GM20431 (cell line): ENCODE measurements at regions not wholly inside any gene's neighbourhood (a gene's known extent, or its start where the extent isn't known, plus 50 kb on each side); places are given as distances from the start of the nearest gene placed in this dataset.

Experiments
- in situ Hi-C: fragments of 300-500 bp; cut with MseI, MboI; formaldehyde crosslinking; loops from one replicate; pipeline ENCODE4 v1.15.0; 2020; ENCODE audit warnings: low sequenced_read_pairs; ENCODE audit not compliant: unreplicated experiment

DNA sequence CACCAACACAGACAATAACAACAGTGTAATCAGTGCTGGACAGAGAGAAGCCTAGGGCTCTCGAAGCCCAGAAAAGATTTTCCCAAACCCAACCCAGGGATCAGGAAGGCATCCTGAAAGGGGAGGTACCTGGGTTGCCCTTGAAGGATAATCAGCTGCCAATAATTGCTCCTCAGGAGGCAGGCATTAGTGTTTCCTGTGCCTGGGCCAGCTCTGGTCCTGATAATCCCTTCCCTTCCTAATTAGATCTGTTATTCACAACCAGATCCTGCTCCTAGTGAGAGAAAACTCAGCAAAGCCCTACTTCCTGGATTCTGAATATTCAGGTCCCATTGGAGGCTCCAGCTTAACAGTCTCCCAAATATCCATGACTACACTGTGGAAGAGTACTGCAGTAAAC lies 117.4 kb downstream of the DMRTA2 start:
- in situ Hi-C loops: no loop called here

DNA sequence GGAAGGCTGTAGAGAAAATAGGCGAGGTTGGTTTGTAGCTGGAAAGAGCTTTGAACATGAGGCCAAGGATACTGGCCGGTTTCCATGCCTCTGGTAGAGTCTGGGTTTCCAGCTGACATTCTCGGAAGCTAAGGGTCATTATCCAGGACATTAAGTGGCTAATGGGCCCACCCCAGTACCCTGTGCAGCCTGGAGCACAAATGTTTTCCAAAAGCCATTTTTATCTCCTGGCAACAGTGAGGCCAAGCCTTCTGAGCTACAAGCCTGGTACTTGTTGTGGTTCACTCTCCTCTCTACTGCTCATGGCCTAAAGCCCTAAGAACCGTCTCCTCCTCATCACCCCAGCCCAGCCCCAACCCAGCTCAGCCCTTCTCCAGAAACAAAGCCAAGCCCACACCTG lies 122.9 kb downstream of the DMRTA2 start:
- in situ Hi-C loops: no loop called here

DNA sequence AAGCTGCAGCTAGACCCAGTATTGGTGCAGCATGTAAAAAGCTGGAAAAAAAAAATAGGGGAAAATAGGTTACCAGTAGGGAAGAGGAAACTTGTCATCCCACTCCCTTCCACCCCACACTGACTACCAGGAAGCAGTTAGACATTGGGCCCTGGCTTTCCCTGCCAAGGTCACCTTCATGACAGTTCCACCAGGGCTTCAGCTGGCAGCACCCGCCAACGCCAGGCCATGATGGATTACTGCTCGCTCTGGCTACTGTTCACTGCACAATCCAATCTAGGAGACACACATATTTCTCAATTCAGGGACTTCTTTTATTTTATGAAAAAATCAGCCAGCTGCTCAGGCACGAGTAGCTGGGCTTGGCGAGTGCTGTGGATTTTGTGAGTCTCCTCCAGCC lies 127.7 kb downstream of the DMRTA2 start:
- in situ Hi-C loops: no loop called here

DNA sequence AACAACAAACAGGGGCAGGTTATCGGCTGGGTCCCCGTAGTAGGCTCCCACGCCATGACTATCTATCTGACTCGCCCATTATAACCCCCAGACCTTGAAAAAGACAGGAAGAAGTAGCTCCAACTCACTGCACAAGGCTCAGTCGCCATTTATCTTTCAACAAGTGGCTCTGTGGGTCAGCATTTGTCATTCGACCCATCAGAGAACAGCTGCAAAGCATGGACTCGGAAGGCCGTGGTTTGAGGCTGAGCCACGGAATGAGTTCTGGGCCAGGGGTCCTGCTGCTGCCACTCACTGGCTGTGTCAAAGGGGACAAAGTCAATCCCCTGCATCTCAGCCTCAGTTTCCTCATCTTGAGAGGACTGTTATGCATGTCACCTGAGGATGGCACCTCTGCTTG lies 131.0 kb downstream of the DMRTA2 start:
- in situ Hi-C loops: no loop called here

DNA sequence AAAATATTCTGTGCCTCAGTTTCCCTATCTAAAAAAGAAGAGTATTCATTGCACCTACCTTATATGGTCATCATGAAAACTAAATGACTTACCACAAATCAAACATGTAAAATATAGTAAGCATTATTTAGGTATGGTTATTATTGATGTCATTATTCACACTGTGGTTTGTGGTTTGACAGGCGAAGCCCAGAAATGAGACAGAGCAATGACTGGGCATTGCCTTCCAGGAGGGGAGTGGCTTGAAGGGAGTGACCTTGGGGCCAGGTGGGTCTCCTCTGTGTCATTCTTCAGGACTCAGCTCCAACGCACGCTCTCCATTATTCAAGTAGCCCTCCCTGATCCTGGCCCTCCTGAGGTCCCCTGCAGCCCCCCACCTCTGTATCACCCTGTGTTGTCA lies 133.7 kb downstream of the DMRTA2 start:
- in situ Hi-C loops: no loop called here

DNA sequence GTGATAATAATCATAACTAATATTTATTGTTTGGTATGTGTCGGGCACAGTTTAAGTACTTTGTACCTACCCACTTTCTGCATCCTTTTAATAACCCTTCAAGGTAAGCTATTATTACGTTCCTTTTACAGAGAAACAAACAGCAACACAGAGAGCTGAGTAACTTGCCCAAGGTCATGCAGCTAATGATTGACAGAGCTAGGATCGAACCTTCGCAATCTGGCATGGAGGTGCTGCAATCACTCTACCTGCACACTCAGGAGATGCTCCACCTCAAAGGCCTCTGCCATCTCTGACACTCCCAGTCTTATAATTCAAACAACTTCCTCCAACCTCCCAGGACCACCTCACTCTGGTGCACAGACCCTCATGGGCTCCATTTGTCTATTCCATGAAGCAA lies 137.2 kb downstream of the DMRTA2 start:
- in situ Hi-C loops: no loop called here

DNA sequence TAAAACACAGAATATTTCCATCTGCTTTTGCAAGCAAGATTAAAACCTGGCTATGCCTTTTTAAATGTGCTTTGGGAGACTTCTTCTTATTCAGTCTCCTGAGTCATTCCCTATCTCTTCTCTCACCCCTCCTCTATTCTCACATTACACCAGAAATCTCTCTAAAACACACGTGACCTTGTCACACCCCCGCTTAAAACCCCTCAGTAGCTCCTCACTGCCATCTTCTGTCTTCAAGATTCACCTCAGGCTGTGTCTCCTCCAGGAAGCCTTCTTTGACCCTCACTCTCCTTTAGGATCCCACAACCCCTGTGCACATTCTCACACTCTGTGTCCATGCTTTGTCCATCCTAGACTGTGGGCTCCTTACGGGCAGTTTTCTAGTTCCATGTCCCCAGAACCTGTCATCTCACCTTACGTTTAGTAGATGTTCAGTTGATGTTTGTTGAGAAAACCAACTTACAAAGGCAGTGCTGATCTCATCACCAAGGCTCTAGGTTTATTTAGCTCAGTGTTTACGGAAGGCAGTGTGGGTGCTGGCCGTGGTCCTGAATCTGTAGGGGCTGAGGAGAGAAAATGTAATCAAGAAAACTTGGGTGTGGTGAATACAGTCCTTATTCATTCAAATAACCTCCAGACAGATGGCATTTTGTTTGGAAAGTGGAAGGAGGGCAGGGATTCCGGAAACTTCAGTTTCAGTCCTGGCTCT lies 143.5 kb downstream of the DMRTA2 start:
- in situ Hi-C loops: no loop called here

DNA sequence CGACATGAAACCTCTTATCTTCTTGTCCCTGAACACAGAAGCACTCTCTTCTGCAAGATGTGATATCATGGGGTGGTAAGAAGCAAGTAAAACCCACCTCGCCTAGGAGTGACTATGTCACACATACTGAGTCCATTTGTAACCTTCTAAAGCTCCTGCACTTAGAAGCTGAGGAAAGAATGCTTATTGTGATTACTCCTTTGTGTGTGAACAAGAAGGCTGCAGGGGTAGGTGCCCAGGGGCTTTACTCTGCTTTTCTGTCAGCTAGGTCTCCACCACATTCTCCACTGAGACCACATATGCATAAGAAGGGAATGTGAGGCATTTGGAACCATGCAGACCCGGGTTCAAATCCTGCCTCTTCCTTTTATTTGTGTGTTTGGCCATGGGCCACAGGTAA lies 144.3 kb downstream of the DMRTA2 start:
- in situ Hi-C loops: no loop called here

DNA sequence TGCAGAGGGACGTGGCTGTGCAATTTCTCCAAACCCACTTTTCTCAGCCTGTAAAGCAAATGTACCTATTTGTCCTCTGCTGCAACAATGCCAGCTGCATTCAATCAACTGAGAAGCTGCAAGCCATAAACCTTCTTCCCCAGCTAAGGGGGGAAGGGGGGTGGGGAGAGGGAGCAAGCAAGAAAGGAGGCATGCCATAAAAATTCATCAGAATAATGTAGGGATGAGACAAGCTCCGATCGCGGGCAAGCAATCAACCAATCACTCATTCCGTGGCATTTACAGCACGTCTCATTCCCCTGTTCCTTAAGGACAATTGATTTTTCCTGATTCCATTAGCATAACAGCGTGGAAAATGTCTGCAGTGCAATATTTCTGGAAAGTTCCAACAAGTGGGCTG lies 144.8 kb downstream of the DMRTA2 start:
- in situ Hi-C loops: no loop called here

DNA sequence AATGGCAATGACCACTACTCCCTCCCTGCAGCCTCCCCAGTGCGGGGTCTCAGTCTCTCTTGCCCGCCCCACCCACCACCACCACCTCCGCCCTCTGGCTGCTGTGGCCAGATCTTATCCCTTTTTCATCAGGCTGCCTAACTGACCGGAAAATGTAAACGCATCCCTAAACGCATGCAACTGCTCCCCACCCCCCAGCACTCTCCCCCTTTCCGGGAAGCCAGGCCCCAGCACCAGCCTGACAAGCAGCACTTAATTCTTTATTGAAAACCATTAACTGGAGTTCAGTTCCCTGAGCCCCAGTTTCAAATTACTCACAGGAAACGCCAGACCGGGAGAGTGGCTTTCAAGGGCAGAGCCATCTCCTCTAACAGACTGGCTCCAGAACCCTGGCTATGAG lies 147.7 kb downstream of the DMRTA2 start:
- in situ Hi-C loops: no loop called here

DNA sequence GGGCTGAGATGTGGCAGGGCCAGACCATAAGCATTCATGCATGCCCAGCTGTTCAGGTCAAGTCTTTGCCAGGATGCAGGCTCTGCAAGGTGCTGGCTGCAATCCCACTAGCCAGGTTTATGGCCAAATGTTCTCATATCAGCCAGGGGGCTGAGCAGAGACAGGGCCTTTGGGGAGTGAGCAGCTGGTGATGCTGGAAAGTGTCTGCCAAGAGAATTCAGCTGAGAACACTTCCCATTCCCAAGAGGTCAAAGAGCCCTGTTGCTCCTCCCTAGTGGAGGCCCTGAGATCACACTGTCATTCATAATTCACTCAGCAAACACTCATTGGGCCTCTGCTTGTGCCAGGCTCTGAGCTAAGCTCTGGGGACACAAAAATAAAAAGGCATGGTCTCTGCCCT lies 150.3 kb downstream of the DMRTA2 start:
- in situ Hi-C loops: no loop called here

DNA sequence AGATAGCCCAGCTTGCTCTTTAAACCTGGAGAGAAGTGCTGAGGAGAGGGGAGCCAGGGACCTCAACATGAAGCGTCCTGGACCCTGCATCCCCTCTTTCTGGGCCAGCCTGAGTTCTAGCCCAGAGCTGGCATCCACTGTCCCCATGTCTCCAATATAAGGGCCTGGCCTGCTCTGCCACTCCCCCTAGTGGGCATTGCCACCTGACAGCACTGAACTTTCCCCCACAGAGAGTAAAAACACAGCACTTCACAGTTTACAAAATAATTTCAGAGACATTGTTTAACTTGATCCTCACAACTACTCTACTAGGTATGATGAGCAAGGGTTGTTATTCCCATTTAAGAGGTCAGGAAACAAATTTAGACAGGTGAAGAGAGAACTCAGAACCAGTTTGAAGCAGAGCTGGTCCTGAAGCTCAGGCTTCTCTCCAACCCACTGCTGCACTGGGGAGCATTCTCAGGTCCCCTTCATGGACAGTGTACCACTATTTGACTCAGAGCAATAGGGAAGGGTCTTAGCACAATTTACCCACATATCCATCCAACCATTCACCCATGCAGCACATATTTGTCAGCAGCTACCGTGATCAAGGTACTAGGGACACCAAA lies 151.2 kb downstream of the DMRTA2 start:
- in situ Hi-C loops: no loop called here

DNA sequence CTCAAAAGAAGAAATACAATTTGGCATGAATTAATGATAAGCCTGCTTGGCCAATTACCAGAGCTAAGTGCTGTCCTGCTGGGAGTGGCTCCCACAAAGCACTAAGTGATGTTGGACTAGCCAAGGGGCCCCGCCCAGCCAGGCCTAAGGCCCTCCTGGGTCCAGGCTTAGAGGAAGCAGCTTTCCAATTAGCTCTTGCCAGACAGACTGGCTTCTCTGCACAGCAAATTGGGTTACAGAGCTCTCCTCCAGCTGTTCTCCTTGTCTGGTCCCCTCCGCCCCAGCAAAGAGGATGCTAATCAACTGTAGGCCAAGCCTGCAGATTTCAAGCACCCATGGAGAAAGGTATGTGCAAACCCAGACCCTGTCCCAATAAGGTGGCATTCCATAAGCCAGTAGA lies 151.9 kb downstream of the DMRTA2 start:
- in situ Hi-C loops: no loop called here

DNA sequence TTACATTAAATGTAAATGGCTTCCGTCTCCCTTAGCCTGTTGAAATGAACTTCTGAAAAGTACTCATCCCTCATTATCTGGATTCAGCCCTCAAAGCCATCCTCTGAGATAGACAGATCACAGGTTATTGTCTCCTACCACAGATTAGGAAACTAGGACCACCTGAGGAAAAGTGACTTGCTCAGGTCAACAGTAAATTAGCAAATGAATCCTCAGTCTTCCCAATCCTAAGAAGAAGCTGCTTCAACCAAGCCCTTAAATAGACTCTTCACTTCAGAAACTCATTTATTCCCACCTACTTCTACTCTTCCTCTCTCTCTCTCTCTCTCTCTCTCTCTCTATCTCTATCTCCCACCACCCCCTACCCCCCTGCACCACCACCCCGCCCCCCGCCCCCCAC lies 152.3 kb downstream of the DMRTA2 start:
- in situ Hi-C loops: no loop called here

DNA sequence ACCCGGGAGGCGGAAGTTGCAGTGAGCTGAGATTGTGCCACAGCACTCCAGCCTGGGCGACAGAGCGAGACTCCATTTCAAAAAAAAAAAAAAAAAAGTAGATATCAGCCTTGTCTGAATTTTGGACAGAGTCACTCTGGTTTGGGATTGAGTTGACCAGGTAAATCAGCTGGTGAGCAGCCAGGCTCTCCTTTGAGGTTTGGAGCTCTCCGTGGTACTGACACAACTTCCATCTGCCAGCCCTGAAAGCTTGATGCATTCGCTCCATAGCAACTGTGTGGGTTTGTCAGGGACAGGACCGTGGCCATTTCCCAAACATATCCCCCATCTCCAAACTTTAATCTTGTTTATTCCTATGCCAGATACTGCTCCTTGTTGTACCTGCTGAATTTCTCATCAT lies 155.2 kb downstream of the DMRTA2 start:
- in situ Hi-C loops: no loop called here

DNA sequence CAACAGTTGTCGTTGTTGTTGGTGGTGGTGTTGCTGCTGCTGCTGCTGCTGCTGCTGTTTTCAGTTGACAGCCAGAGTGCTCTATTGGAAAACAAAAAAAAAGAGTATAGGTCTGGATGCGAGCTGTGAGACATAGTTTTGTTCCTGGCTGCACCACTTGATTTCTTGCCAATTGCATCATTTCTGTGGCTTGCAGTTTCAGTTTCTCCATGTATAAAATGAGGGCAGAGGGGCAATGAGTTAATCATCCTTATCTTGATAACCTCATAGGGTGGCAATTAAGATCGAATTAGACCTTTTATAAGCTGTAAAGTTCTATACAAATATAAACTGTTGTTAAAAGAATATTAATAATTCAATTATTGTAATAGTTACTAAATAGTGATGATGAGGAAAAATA lies 156.7 kb downstream of the DMRTA2 start:
- in situ Hi-C loops: no loop called here

DNA sequence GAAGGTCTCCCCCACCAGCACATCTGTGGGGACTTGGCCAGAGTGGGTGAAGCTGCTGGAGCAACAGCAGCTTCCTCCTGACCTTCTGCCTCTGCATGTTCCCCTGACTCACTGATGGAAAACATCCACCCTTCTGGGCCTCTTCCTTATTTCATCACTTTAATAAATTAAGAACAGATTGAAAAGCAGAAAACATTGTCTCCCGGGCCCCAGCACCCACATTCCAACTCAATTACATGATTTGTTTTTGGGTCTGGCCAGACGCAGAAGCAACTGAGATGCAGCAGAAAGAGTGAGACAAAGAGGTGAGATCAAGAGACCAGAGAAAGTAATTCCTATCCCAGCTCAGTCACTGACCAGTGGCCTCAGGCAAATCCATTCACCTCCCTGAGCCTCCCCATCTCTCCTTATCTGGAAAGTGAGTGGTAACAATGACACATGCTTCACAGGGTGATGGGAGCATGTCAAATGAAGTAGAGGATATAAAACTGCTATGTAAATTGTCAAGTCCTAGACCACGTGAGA lies 157.1 kb downstream of the ELAVL4 start:
- in situ Hi-C loops: no loop called here

DNA sequence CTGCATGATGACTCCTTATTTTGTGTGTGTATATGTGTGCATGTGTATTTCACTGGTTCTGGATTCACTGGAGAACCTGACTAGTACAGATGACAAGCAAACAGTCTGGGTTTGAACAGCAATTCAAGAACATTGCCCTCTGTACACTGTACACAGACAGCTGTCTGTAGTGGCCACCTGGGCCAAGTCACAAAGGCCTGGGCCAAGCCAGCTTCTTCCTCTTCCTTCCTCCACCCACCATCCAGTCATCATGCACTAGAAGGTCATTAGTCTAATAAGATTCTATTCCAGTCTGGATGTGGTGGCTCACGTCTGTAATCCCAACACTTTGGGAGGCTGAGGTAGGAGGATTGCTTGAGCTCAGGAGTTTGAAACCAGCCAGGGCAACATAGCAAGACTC lies 155.9 kb downstream of the ELAVL4 start:
- in situ Hi-C loops: no loop called here

DNA sequence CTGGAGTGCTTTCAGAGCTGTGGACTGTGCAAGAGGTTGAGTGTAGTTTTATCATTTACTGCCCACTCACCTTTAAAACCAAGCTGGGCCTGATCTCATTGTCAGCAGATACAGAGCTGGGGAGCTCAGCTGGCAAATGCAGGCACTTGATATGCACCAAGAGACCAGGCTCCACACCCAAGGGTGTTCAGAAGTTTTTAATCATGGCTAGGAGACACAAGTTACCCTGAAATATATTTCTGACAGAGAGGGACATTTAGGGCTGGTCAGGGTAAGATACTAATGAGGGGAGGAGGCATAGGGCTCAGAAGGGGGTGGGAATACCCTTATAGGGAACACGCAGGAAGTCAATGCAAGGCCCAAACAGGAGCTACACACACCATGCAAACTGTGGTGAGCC lies 153.7 kb downstream of the ELAVL4 start:
- in situ Hi-C loops: no loop called here

DNA sequence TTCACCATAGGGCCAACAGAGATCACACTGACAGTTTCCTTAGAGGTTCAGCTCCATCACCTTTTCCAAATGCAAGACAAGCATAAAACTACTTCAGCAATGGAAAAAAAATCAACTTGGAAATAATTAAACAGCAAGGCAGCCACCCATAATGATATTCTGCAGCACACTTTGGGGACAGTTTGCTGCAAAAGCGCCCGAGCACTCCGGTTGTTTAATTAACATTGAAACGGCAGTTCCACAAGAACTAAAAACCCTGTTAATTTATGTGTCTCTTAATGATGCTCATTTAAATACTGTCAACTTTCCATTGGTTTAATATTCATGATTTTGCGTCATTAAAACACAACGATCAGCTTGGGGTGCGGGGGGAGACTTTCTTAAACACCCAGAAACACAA lies 153.2 kb downstream of the ELAVL4 start:
- in situ Hi-C loops: no loop called here

DNA sequence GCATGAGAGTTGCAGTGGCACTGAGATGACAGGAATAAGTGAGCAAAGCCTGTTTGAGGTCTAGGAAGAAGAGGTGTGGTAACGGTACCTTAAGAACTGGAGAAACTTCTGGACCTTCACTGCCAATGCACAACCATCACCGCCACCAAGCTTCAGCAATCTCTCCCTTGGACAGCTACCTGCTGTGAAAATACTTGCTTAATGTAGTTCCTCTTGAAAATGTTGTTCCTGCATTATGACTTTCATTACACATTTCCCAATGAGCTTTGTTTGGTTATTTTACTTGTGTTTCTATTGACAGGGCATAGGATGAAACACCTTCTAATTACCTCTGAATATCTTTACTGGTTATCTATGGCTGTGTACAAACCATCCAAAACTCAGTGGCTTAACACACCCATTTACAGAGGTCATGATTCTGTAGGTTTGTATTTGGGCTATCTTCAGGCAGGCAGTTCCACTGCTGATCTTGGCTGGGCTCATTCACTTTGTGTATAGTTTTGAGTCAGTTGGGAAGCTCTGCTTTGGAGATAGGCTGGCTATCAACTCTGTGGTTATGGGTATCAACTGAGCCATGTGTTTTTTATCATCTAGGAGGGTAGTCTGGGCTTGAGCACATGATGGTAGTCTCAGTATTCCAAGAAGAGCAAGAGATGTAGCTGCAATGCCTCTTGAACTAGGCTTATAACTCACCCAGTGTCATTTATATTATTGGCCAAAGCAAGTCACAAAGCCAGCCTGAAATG lies 149.4 kb downstream of the ELAVL4 start:
- in situ Hi-C loops: no loop called here
